IPS DF 4.7 (cell line): ENCODE measurements at regions not wholly inside any gene's neighbourhood (a gene's known extent, or its start where the extent isn't known, plus 50 kb on each side); places are given as distances from the start of the nearest gene placed in this dataset.
"Not testable (repeated sequence)": the region's sequence is repeated elsewhere in the genome, so short reads cannot be mapped to it uniquely, and the experiment has no call there.

ENCODE experiments used
- DNase-seq: peaks from one replicate; pipeline ENCODE4 v3.0.0-alpha.2; 2013; ENCODE audit warnings: low spot score; ENCODE audit errors: extremely low read depth

GRCh38 chr20:19025430-19026120 is 186.9 kb upstream of the SLC24A3 start:
- no peak for DNase-seq

- no peak for DNase-seq
Observed at GRCh38 chr20:19026121-19026878, 186.1 kb upstream of the SLC24A3 start.

- no peak for DNase-seq
Observed at GRCh38 chr20:19026901-19027644, 185.4 kb upstream of the SLC24A3 start.

- no peak for DNase-seq
Observed at GRCh38 chr20:19027971-19028370, 184.5 kb upstream of the SLC24A3 start.

GRCh38 chr20:19041787-19042186 is 170.7 kb upstream of the SLC24A3 start:
- DNase-seq = no peak

- no peak for DNase-seq
Observed at GRCh38 chr20:19045371-19045770, 167.1 kb upstream of the SLC24A3 start.

- no peak for DNase-seq
Observed at GRCh38 chr20:19047040-19047950, 165.1 kb upstream of the SLC24A3 start.

GRCh38 chr20:19047951-19048296 is 164.5 kb upstream of the SLC24A3 start:
- no peak for DNase-seq

- DNase-seq = no peak
Observed at GRCh38 chr20:19048995-19049501, 163.4 kb upstream of the SLC24A3 start.

GRCh38 chr20:19049514-19049913 is 162.9 kb upstream of the SLC24A3 start:
- DNase-seq = no peak

- no peak for DNase-seq
Observed at GRCh38 chr20:19056909-19057308, 155.5 kb upstream of the SLC24A3 start.

- not testable (repeated sequence) for DNase-seq
Observed at GRCh38 chr20:19064788-19065187, 147.7 kb upstream of the SLC24A3 start.

GRCh38 chr20:19067986-19068385 is 144.5 kb upstream of the SLC24A3 start:
- DNase-seq = no peak

- DNase-seq = no peak
Observed at GRCh38 chr20:19070026-19070425, 142.4 kb upstream of the SLC24A3 start.

- no peak for DNase-seq
Observed at GRCh38 chr20:19070681-19071445, 141.6 kb upstream of the SLC24A3 start.

GRCh38 chr20:19071446-19071725 is 141.1 kb upstream of the SLC24A3 start:
- no peak for DNase-seq

- no peak for DNase-seq
Observed at GRCh38 chr20:19071902-19072498, 140.4 kb upstream of the SLC24A3 start.

GRCh38 chr20:19072988-19073387 is 139.5 kb upstream of the SLC24A3 start:
- DNase-seq = no peak

GRCh38 chr20:19073584-19074218 is 138.7 kb upstream of the SLC24A3 start:
- DNase-seq = peak; percentile 25

- DNase-seq = no peak
Observed at GRCh38 chr20:19074356-19074755, 138.1 kb upstream of the SLC24A3 start.
